GM13976 (cell line): ENCODE measurements at regions not wholly inside any gene's neighbourhood (a gene's known extent, or its start where the extent isn't known, plus 50 kb on each side); places are given as distances from the start of the nearest gene placed in this dataset.

Source experiments
- DNase-seq: peaks from one replicate; pipeline ENCODE4 v3.0.0; 2012; ENCODE audit warnings: low spot score
- in situ Hi-C: fragments of 300-500 bp; cut with MboI; formaldehyde crosslinking; loops from one replicate; pipeline ENCODE4 v1.12.0; 2022; ENCODE audit warnings: low sequenced_read_pairs, mixed read lengths, inconsistent platforms; ENCODE audit not compliant: unreplicated experiment
- TF ChIP-seq, protein P1 (sequence below): IDR thresholded peaks from 2 replicates; pipeline ENCODE4 v1.5.1; 2012; ENCODE audit warnings: borderline replicate concordance, mild to moderate bottlenecking; ENCODE audit not compliant: insufficient read depth; ENCODE audit errors: extremely low read depth, missing control alignments, control extremely low read depth

DNA sequence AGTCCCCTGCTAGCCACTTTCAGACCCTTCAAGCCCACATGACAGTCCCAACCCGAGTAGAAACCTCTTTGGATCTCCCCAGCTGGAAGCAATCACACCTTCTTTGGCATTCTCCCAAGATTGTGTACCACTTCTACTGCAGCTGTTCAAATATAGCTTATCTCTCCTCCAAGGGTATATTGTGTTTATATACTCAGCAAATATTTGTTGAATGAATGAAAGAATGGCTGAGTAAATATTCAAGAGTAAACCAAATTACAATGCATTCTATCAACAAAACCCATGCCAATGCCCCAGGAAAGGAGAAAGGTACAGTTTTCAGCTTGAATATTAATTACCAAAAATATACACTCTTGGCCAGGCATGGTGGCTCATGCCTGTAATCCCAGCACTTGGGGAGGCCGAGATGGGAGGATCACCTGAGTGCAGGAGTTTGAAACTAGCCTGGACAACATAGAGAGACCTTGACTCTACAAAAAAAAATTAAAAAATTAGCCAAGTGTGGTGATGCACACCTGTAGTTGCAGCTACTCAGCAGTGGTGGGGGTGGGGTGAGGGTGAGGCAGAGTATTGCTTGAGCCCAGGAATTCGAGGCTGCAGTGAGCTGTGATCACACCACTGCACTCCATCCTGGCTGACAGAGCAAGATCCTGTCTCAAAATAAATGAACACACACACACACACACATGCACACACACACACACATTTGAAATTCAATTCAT lies 68.5 kb downstream of the NIBAN1 start:
- TF ChIP-seq, protein P1, sequence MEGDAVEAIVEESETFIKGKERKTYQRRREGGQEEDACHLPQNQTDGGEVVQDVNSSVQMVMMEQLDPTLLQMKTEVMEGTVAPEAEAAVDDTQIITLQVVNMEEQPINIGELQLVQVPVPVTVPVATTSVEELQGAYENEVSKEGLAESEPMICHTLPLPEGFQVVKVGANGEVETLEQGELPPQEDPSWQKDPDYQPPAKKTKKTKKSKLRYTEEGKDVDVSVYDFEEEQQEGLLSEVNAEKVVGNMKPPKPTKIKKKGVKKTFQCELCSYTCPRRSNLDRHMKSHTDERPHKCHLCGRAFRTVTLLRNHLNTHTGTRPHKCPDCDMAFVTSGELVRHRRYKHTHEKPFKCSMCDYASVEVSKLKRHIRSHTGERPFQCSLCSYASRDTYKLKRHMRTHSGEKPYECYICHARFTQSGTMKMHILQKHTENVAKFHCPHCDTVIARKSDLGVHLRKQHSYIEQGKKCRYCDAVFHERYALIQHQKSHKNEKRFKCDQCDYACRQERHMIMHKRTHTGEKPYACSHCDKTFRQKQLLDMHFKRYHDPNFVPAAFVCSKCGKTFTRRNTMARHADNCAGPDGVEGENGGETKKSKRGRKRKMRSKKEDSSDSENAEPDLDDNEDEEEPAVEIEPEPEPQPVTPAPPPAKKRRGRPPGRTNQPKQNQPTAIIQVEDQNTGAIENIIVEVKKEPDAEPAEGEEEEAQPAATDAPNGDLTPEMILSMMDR: no peak
- DNase-seq: no peak
- in situ Hi-C loops: no loop called here

DNA sequence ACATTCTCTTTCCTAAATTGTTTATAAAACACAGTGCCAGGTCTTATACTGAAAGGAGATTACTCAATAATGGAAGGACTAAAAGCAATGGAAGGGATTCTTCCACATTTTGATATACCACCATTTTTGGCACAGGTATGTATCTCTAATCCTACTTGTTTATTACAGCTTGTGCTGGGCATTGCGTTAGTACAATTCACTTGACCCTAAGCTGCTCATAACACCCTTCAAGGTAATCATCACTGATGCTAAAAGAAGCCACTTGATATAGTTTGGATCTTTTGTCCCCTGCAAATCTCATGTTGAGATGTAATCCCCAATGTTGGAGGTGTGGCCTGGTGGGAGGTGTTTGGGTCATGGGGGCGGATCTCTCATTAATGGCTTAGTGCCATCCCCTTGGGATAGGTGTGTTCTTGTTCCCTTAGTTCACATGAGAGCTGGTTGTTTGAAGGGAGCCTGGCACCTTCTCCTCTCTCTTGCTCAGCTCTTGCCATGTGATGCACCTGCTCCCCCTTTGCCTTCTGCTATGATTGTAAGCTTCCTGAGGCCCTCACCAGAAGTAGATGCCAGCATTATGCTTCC lies 71.1 kb downstream of the NIBAN1 start:
- no peak for DNase-seq
- TF ChIP-seq, protein P1: no peak
- in situ Hi-C loops: no loop called here

DNA sequence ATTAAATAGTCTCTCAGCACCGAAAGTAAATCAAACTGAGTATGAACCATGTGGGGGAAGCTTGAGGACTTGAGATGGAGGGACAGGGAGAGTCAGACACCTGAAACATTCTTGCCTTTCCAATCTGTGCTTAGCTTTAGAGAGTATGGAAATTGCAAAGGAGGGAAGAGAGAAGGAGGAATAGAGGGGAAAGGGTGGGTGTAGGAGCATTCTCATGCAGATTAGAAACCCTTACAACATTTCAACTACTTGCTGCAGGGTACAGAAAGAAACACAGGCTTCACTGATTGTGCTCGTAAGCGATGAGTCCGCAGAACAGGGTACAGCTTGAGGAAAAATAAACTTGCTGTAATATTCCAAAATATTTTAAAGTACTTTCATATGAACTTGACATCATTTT lies 73.8 kb downstream of the NIBAN1 start:
- in situ Hi-C loops: no loop called here

DNA sequence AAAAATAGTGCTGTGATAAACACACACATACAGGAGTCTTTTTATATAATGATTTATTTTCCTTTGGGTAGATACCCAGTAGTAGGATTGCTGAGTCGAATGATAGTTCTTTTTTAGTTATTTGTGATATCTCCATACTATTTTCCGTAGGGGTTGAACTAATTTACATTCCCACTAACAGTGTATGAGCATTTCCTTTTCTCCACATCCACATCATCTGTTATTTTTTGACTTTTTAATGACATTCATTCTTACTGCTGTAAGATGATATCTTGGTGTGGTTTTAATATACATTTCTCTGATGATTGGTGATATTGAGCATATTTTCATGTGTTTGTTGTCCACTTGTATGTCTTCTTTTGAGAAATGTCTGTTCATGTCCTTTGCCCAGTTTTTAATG lies 78.3 kb downstream of the NIBAN1 start:
- DNase-seq: no peak
- in situ Hi-C loops: no loop called here
- TF ChIP-seq, protein P1: no peak

More for the DNA sequence above, 73.8 kb downstream of the NIBAN1 start:
- DNase-seq: no peak
- TF ChIP-seq, protein P1: no peak

DNA sequence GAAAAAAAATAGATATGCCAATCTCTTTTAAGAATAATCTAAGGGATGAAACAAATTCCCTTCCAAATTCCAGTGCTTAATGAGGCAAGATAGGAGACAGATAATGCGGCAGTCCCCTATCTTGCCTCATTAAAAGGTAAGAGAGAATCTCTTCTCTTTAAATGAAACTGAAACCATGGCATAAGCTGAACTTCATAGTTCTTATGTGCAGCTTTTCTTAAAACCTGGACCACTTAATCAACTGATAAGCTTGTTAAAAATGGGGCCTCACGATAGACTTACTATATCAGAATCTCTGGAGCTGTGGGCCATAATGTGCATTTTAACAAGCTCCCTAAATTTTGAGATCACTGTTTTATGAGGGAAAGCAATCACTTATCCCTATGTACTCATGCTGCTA lies 79.2 kb downstream of the NIBAN1 start:
- no peak for DNase-seq
- TF ChIP-seq, protein P1: no peak
- in situ Hi-C loops: no loop called here

DNA sequence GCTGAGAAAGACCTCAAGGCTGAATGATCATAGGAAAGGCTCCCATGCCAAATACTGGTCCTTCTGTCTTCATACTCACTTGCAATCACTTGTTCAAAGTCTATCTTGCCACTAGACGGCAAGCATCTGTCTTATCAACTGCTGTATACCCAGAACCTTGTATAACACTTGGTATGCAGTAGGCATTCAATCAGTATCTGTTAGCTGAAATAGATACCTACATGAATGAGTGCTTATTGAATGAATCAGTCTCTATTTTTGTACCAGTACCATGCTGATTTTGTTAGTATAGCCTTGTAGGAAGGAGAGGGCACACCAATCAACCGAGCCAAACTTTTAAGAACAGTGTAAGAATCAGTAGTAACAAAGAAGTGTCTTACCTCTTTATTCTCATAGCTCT lies 80.6 kb downstream of the NIBAN1 start:
- DNase-seq: no peak
- in situ Hi-C loops: no loop called here
- TF ChIP-seq, protein P1: no peak
